Vagina (tissue), 2 donors: ENCODE measurements at regions not wholly inside any gene's neighbourhood (a gene's known extent, or its start where the extent isn't known, plus 50 kb on each side); places are given as distances from the start of the nearest gene placed in this dataset.

Experiments
- POLR2A ChIP-seq, 2 donors: fragments of 450-650 bp; IDR thresholded peaks; one replicate each; pipeline ENCODE4 v1.6.1; 2017; ENCODE audit warnings: antibody characterized with exemption in 2 of 2, mild to moderate bottlenecking in 2 of 2, moderate library complexity in 2 of 2
- POLR2AphosphoS5 ChIP-seq, 2 donors: sonication (generic); formaldehyde crosslinking; IDR thresholded peaks; one replicate each; pipeline ENCODE4 v1.9.0; 2017; ENCODE audit warnings: antibody characterized with exemption in 2 of 2, mild to moderate bottlenecking in 2 of 2, low read depth in 1 of 2; ENCODE audit not compliant: insufficient read depth in 1 of 2
- TF ChIP-seq, protein P1 (sequence below), 3 experiments: fragments of 450-650 bp in 2 of 3; fragments of 200-600 bp in 1 of 3; sonication (generic) in 1 of 3; IDR thresholded peaks; one replicate each; pipeline ENCODE4 v1.5.1; 2017 to 2019; ENCODE audit warnings: antibody characterized with exemption in 3 of 3, mild to moderate bottlenecking in 2 of 3, moderate library complexity in 2 of 3

- TF ChIP-seq POLR2A (IDR thresholded peaks at IDR 0.05) (no peak), POLR2AphosphoS5 (IDR thresholded peaks at IDR 0.05; ENCODE audit: insufficient read depth in 1 of 2, low read depth in 1 of 2) (no peak)
- TF ChIP-seq, protein P1, sequence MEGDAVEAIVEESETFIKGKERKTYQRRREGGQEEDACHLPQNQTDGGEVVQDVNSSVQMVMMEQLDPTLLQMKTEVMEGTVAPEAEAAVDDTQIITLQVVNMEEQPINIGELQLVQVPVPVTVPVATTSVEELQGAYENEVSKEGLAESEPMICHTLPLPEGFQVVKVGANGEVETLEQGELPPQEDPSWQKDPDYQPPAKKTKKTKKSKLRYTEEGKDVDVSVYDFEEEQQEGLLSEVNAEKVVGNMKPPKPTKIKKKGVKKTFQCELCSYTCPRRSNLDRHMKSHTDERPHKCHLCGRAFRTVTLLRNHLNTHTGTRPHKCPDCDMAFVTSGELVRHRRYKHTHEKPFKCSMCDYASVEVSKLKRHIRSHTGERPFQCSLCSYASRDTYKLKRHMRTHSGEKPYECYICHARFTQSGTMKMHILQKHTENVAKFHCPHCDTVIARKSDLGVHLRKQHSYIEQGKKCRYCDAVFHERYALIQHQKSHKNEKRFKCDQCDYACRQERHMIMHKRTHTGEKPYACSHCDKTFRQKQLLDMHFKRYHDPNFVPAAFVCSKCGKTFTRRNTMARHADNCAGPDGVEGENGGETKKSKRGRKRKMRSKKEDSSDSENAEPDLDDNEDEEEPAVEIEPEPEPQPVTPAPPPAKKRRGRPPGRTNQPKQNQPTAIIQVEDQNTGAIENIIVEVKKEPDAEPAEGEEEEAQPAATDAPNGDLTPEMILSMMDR (IDR thresholded peaks at IDR 0.05) = no peak
Observed at GRCh38 chr3:80247766-80248165, 480.0 kb upstream of the ROBO1 start.
